Keratinocyte (primary cell): ENCODE measurements at regions not wholly inside any gene's neighbourhood (a gene's known extent, or its start where the extent isn't known, plus 50 kb on each side); places are given as distances from the start of the nearest gene placed in this dataset.

Source experiments
- DNase-seq: peaks from one replicate; pipeline ENCODE4 v3.0.0-alpha.2; 2011; ENCODE audit warnings: low read depth, missing footprints, low spot score
- FAIRE-seq: peaks from 2 replicates; lab custom pipeline; 2011; peaks lifted over from hg19 to GRCh38; lab: Jason Lieb, UNC
- H2AFZ ChIP-seq: 2 replicates; pipeline ENCODE4 v1.6.0; 2012; ENCODE audit warnings: low read length, control low read depth, inconsistent platforms; ENCODE audit not compliant: control insufficient read depth
- H3K27ac ChIP-seq: 2 replicates; pipeline ENCODE4 v1.5.1; 2011; ENCODE audit warnings: low read length; ENCODE audit not compliant: control insufficient read depth, insufficient read depth
- H3K27me3 ChIP-seq: 3 replicates; pipeline ENCODE4 v1.6.0; 2011; ENCODE audit warnings: low read length; ENCODE audit not compliant: control insufficient read depth, insufficient read depth; ENCODE audit errors: extremely low read depth
- H3K36me3 ChIP-seq, 2 experiments: 2 replicates in 1 of 2; 3 replicates in 1 of 2; pipeline ENCODE4 v1.5.1; 2011; ENCODE audit warnings: low read length in 2 of 2, mild to moderate bottlenecking in 1 of 2; ENCODE audit not compliant: control insufficient read depth in 2 of 2, insufficient read depth in 2 of 2; ENCODE audit errors: extremely low read depth in 1 of 2
- H3K4me1 ChIP-seq: 3 replicates; pipeline ENCODE4 v1.5.1; 2011; ENCODE audit warnings: low read length; ENCODE audit not compliant: control insufficient read depth, insufficient read depth; ENCODE audit errors: extremely low read depth
- H3K4me2 ChIP-seq: 3 replicates; pipeline ENCODE4 v1.6.0; 2011; ENCODE audit warnings: low read depth, low read length; ENCODE audit not compliant: control insufficient read depth, insufficient read depth; ENCODE audit errors: extremely low read depth
- H3K4me3 ChIP-seq, 3 experiments: fragments of 200-600 bp in 1 of 3; sonication (generic) in 1 of 3; 2 replicates in 2 of 3; 3 replicates in 1 of 3; pipeline ENCODE4 v1.5.1; 2011 to 2016; ENCODE audit warnings: low read length in 3 of 3, mild to moderate bottlenecking in 3 of 3, control low read depth in 2 of 3, inconsistent platforms in 1 of 3, low read depth in 1 of 3, mixed read lengths in 1 of 3, mixed run types in 1 of 3, moderate library complexity in 1 of 3; ENCODE audit not compliant: control insufficient read depth in 2 of 3, insufficient read depth in 2 of 3; ENCODE audit errors: extremely low read depth in 1 of 3
- H3K79me2 ChIP-seq: 2 replicates; pipeline ENCODE4 v1.6.0; 2012; ENCODE audit warnings: low read length; ENCODE audit not compliant: control insufficient read depth, insufficient read depth
- H3K9ac ChIP-seq: 3 replicates; pipeline ENCODE4 v1.6.0; 2011; ENCODE audit warnings: low read length; ENCODE audit not compliant: control insufficient read depth, insufficient read depth; ENCODE audit errors: extremely low read depth
- H3K9me1 ChIP-seq: 3 replicates; pipeline ENCODE4 v1.6.0; 2011; ENCODE audit warnings: low read length; ENCODE audit not compliant: control insufficient read depth, insufficient read depth; ENCODE audit errors: extremely low read depth
- H3K9me3 ChIP-seq: 2 replicates; pipeline ENCODE4 v1.5.1; 2012; ENCODE audit warnings: low read depth, low read length; ENCODE audit not compliant: control insufficient read depth
- H4K20me1 ChIP-seq: 3 replicates; pipeline ENCODE4 v1.6.0; 2011; ENCODE audit warnings: low read length; ENCODE audit not compliant: control insufficient read depth, insufficient read depth; ENCODE audit errors: extremely low read depth
- CTCF ChIP-seq, 3 experiments: IDR thresholded peaks in 1 of 3; conservative IDR thresholded peaks in 1 of 3; optimal IDR thresholded peaks in 1 of 3; 2 replicates in 2 of 3; 3 replicates in 1 of 3; pipeline versions ENCODE3 to v1.5.1; 2011; ENCODE audit warnings: low read length in 3 of 3, mild to moderate bottlenecking in 3 of 3, moderate library complexity in 2 of 3, control low read depth in 1 of 3, inconsistent platforms in 1 of 3; ENCODE audit not compliant: insufficient read depth in 2 of 3; ENCODE audit errors: extremely low read depth in 1 of 3
- EZH2 ChIP-seq: IDR thresholded peaks from one replicate; pipeline ENCODE4 v1.6.1; 2012; ENCODE audit warnings: inconsistent platforms, mild to moderate bottlenecking, low read length, moderate library complexity
- dilution Hi-C: fragments of 300-500 bp; cut with MboI; formaldehyde crosslinking; loops from one replicate; pipeline ENCODE4 v1.7.0; 2020; ENCODE audit warnings: low sequenced_read_pairs; ENCODE audit not compliant: extremely low pct_ligation_motif_present

- FAIRE-seq = no peak
- Histone ChIP-seq H3K9me1 (no peaks in the 10 kb centered on the region), H3K79me2 (no peaks in the 10 kb centered on the region), H3K9ac (no peak overlapping the region), H3K27me3 (no peaks in the 10 kb centered on the region), H3K9me3 (no peaks in the 10 kb centered on the region), H3K4me3 (no peak overlapping the region), H4K20me1 (no peaks in the 10 kb centered on the region), H2AFZ (peak overlapping the region; percentile 60), H3K27ac (no peak overlapping the region), H3K36me3 (no peaks in the 10 kb centered on the region), H3K4me2 (no peak overlapping the region), H3K4me1 (peaks cover 28% of the 10 kb centered on the region)
- dilution Hi-C loops = no loop called here
- no peak for TF ChIP-seq EZH2
- TF ChIP-seq CTCF (optimal IDR thresholded peaks at IDR 0.05 in 1 of 3, IDR thresholded peaks at IDR 0.05 in 1 of 3, conservative IDR thresholded peaks at IDR 0.05 in 1 of 3; ENCODE audit: extremely low read depth in 1 of 3, insufficient read depth in 2 of 3, low read length in 3 of 3) = no peak
- no peak for DNase-seq
Observed at GRCh38 chr4:182973511-182973911, 56.3 kb upstream of the DCTD start.

DNA sequence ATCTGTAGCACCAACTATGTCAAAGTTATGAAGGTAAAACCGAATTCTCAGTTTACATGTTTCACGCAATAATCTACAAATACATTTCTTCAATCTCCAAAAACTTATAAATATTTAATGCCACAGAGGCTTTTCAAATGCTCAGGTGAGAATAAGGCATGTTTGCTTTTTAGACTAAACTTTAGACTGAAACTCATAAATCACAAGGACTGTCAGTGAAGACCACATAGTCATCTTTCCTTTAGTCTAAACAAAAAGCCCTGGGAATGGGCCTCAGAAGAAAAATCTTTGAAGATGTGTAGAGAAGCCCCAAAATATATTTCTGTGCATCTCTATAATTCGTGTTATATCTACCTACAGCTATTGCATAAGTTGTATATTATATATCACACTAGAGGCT, 54.5 kb upstream of the DCTD start:
- no peak overlapping the region for H3K27ac ChIP-seq
- no peak overlapping the region for H2AFZ ChIP-seq
- no peaks in the 10 kb centered on the region for H3K27me3 ChIP-seq
- H3K9me1 ChIP-seq = no peaks in the 10 kb centered on the region
- FAIRE-seq = no peak
- H3K4me1 ChIP-seq = peaks cover 21% of the 10 kb centered on the region
- no peaks in the 10 kb centered on the region for H4K20me1 ChIP-seq
- no peaks in the 10 kb centered on the region for H3K79me2 ChIP-seq
- no peaks in the 10 kb centered on the region for H3K36me3 ChIP-seq
- H3K4me2 ChIP-seq = no peak overlapping the region
- dilution Hi-C loops = no loop called here
- no peak overlapping the region for H3K9ac ChIP-seq
- H3K4me3 ChIP-seq = no peak overlapping the region
- TF ChIP-seq CTCF (optimal IDR thresholded peaks at IDR 0.05 in 1 of 3, IDR thresholded peaks at IDR 0.05 in 1 of 3, conservative IDR thresholded peaks at IDR 0.05 in 1 of 3; ENCODE audit: extremely low read depth in 1 of 3, insufficient read depth in 2 of 3, low read length in 3 of 3) = no peak
- TF ChIP-seq EZH2 = no peak
- no peaks in the 10 kb centered on the region for H3K9me3 ChIP-seq
- no peak for DNase-seq
